Liver (tissue), 8 donors: ENCODE measurements at regions not wholly inside any gene's neighbourhood (a gene's known extent, or its start where the extent isn't known, plus 50 kb on each side); places are given as distances from the start of the nearest gene placed in this dataset.

Experiments
- DNase-seq: peaks from one replicate; pipeline ENCODE4 v3.0.0-alpha.2; 2017; ENCODE audit warnings: low spot score
- H3K27ac ChIP-seq, 2 donors: one replicate each; pipeline ENCODE4 v1.7.0; 2013; ENCODE audit warnings: inconsistent platforms in 2 of 2, low read length in 2 of 2, control low read depth in 1 of 2, low read depth in 1 of 2, mild to moderate bottlenecking in 1 of 2
- H3K27me3 ChIP-seq, 4 donors: one replicate each; pipeline versions ENCODE4 v1.6.1 to v1.7.0; 2013; ENCODE audit warnings: low read length in 3 of 4, inconsistent platforms in 1 of 4, mild to moderate bottlenecking in 1 of 4, moderate library complexity in 1 of 4; ENCODE audit not compliant: control insufficient read depth in 4 of 4, insufficient read depth in 4 of 4
- H3K36me3 ChIP-seq, 4 donors: one replicate each; pipeline versions ENCODE4 v1.6.1 to v1.7.0; 2013; ENCODE audit warnings: low read length in 3 of 4, mild to moderate bottlenecking in 3 of 4, low read depth in 1 of 4, moderate library complexity in 1 of 4; ENCODE audit not compliant: control insufficient read depth in 4 of 4, insufficient read depth in 3 of 4
- H3K4me1 ChIP-seq, 4 donors: one replicate each; pipeline versions ENCODE4 v1.6.1 to v1.7.0; 2013; ENCODE audit warnings: low read length in 3 of 4, mild to moderate bottlenecking in 3 of 4, moderate library complexity in 1 of 4; ENCODE audit not compliant: control insufficient read depth in 4 of 4, insufficient read depth in 4 of 4
- H3K4me3 ChIP-seq, 3 donors: one replicate each; pipeline versions ENCODE4 v1.6.1 to v1.7.0; 2013; ENCODE audit warnings: low read length in 3 of 3, control low read depth in 1 of 3, low read depth in 1 of 3, mild to moderate bottlenecking in 1 of 3
- H3K9ac ChIP-seq, 2 donors: one replicate each; pipeline ENCODE4 v1.7.0; 2013; ENCODE audit warnings: low read length in 2 of 2, mild to moderate bottlenecking in 2 of 2, moderate library complexity in 2 of 2, control low read depth in 1 of 2, low read depth in 1 of 2
- H3K9me3 ChIP-seq, 4 donors: one replicate each; pipeline versions ENCODE4 v1.6.1 to v1.7.0; 2013; ENCODE audit warnings: low read length in 3 of 4; ENCODE audit not compliant: control insufficient read depth in 4 of 4
- ATF3 ChIP-seq: IDR thresholded peaks from 2 replicates; pipeline ENCODE4 v1.6.1; 2016; ENCODE audit warnings: antibody characterized with exemption
- FOXA1 ChIP-seq: IDR thresholded peaks from 2 replicates; pipeline ENCODE4 v1.6.1; 2016; ENCODE audit warnings: antibody characterized with exemption
- FOXA2 ChIP-seq: IDR thresholded peaks from 2 replicates; pipeline ENCODE4 v1.6.1; 2016; ENCODE audit warnings: antibody characterized with exemption
- GABPA ChIP-seq, 2 donors: IDR thresholded peaks in 1 of 2; conservative IDR thresholded peaks in 1 of 2; 2 replicates each; pipeline ENCODE4 v1.6.1; 2016; ENCODE audit warnings: antibody characterized with exemption in 2 of 2, mild to moderate bottlenecking in 1 of 2, moderate library complexity in 1 of 2
- HNF4G ChIP-seq: IDR thresholded peaks from 2 replicates; pipeline ENCODE4 v1.6.1; 2016; ENCODE audit warnings: antibody characterized with exemption
- NR2F2 ChIP-seq: IDR thresholded peaks from 2 replicates; pipeline ENCODE4 v1.6.1; 2016; ENCODE audit warnings: antibody characterized with exemption
- RAD21 ChIP-seq, 2 donors: IDR thresholded peaks; 2 replicates each; pipeline ENCODE4 v1.6.1; 2016; ENCODE audit warnings: antibody characterized with exemption in 2 of 2, mild to moderate bottlenecking in 2 of 2
- RXRA ChIP-seq, 2 donors: IDR thresholded peaks; 2 replicates each; pipeline ENCODE4 v1.6.1; 2017 to 2018; ENCODE audit warnings: antibody characterized with exemption in 2 of 2, mild to moderate bottlenecking in 1 of 2
- SP1 ChIP-seq: IDR thresholded peaks from 2 replicates; pipeline ENCODE4 v1.6.1; 2018; ENCODE audit warnings: antibody characterized with exemption, mild to moderate bottlenecking
- TAF1 ChIP-seq: conservative IDR thresholded peaks from 2 replicates; pipeline ENCODE4 v1.6.1; 2016; ENCODE audit warnings: antibody characterized with exemption, mild to moderate bottlenecking
- YY1 ChIP-seq: IDR thresholded peaks from 2 replicates; pipeline ENCODE4 v1.6.1; 2016; ENCODE audit warnings: antibody characterized with exemption, mild to moderate bottlenecking
- WGBS: extraction: QIAGEN DNeasy Blood & Tissue Kit; methylation state at CpG from one replicate; pipeline ENCODE4 v1.1.7; 2013; 5-methylcytosine and 5-hydroxymethylcytosine counted together
- TF ChIP-seq, protein P1 (sequence below): fragments of 150-350 bp; IDR thresholded peaks from 2 replicates; pipeline ENCODE4 v1.5.1; 2017; ENCODE audit warnings: improper control_type of control experiment, low read depth, low read length; ENCODE audit not compliant: missing input control
- TF ChIP-seq, protein P2 (sequence below): IDR thresholded peaks from 2 replicates; pipeline ENCODE4 v1.6.1; 2016; ENCODE audit warnings: antibody characterized with exemption, mild to moderate bottlenecking
- TF ChIP-seq, protein P3 (sequence below): IDR thresholded peaks from 2 replicates; pipeline ENCODE4 v1.6.1; 2016; ENCODE audit warnings: antibody characterized with exemption
- donor health status: healthy.
- donor health status: healthy.
- donor health status: healthy.
- donor health status: healthy.
- donor health status: healthy.

DNA sequence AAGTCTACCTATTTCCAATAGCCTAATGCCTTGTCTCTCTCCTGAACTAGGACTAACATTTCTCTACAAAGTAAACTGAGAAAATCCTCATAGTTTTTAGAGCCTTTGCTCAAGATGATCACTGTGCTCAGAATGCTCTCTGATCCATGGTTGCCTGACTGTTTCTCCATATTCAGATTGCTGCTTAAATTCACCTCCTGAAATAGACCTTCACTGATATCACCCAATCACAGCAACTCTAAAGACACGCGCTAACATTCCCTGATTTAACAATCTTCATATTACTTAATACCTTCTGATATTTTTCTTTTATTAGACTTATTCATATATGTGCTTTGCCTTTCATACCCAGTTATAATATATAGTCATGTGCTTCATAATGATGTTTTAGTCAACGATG lies 148.9 kb upstream of the SP4 start:
- TF ChIP-seq FOXA1 = no peak
- Histone ChIP-seq H3K36me3 (no peaks in the 10 kb centered on the region), H3K27me3 (no peaks in the 10 kb centered on the region), H3K27ac (no peak overlapping the region), H3K4me3 (no peak overlapping the region), H3K9ac (no peak overlapping the region), H3K9me3 (no peaks in the 10 kb centered on the region), H3K4me1 (no peaks in the 10 kb centered on the region)
- DNase-seq = no peak
- WGBS = 94% methylated on average over 3 of the region's 3 CpGs

GRCh38 chr7:21281193-21281592 lies 146.7 kb upstream of the SP4 start:
- no peak for DNase-seq

More at GRCh38 chr7:21281193-21281592, 146.7 kb upstream of the SP4 start:
- no peaks in the 10 kb centered on the region for H3K4me1 ChIP-seq
- no peak overlapping the region for H3K27ac ChIP-seq
- no peaks in the 10 kb centered on the region for H3K27me3 ChIP-seq
- H3K36me3 ChIP-seq = no peaks in the 10 kb centered on the region
- H3K9ac ChIP-seq = no peak overlapping the region
- H3K9me3 ChIP-seq = no peaks in the 10 kb centered on the region
- TF ChIP-seq FOXA2 (no peak), GABPA (IDR thresholded peaks at IDR 0.05 in 1 of 2, conservative IDR thresholded peaks at IDR 0.05 in 1 of 2) (no peak), RXRA (IDR thresholded peaks at IDR 0.05) (no peak), NR2F2 (no peak), HNF4G (no peak), YY1 (no peak), SP1 (no peak), ATF3 (no peak), TAF1 (no peak), RAD21 (IDR thresholded peaks at IDR 0.05) (no peak), FOXA1 (no peak)
- TF ChIP-seq, protein P1, sequence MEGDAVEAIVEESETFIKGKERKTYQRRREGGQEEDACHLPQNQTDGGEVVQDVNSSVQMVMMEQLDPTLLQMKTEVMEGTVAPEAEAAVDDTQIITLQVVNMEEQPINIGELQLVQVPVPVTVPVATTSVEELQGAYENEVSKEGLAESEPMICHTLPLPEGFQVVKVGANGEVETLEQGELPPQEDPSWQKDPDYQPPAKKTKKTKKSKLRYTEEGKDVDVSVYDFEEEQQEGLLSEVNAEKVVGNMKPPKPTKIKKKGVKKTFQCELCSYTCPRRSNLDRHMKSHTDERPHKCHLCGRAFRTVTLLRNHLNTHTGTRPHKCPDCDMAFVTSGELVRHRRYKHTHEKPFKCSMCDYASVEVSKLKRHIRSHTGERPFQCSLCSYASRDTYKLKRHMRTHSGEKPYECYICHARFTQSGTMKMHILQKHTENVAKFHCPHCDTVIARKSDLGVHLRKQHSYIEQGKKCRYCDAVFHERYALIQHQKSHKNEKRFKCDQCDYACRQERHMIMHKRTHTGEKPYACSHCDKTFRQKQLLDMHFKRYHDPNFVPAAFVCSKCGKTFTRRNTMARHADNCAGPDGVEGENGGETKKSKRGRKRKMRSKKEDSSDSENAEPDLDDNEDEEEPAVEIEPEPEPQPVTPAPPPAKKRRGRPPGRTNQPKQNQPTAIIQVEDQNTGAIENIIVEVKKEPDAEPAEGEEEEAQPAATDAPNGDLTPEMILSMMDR = no peak
- TF ChIP-seq, protein P2, sequence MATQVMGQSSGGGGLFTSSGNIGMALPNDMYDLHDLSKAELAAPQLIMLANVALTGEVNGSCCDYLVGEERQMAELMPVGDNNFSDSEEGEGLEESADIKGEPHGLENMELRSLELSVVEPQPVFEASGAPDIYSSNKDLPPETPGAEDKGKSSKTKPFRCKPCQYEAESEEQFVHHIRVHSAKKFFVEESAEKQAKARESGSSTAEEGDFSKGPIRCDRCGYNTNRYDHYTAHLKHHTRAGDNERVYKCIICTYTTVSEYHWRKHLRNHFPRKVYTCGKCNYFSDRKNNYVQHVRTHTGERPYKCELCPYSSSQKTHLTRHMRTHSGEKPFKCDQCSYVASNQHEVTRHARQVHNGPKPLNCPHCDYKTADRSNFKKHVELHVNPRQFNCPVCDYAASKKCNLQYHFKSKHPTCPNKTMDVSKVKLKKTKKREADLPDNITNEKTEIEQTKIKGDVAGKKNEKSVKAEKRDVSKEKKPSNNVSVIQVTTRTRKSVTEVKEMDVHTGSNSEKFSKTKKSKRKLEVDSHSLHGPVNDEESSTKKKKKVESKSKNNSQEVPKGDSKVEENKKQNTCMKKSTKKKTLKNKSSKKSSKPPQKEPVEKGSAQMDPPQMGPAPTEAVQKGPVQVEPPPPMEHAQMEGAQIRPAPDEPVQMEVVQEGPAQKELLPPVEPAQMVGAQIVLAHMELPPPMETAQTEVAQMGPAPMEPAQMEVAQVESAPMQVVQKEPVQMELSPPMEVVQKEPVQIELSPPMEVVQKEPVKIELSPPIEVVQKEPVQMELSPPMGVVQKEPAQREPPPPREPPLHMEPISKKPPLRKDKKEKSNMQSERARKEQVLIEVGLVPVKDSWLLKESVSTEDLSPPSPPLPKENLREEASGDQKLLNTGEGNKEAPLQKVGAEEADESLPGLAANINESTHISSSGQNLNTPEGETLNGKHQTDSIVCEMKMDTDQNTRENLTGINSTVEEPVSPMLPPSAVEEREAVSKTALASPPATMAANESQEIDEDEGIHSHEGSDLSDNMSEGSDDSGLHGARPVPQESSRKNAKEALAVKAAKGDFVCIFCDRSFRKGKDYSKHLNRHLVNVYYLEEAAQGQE = no peak
- TF ChIP-seq, protein P3, sequence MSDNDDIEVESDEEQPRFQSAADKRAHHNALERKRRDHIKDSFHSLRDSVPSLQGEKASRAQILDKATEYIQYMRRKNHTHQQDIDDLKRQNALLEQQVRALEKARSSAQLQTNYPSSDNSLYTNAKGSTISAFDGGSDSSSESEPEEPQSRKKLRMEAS = no peak
- H3K4me3 ChIP-seq = no peak overlapping the region
